Osteoblast (primary cell): ENCODE measurements at regions not wholly inside any gene's neighbourhood (a gene's known extent, or its start where the extent isn't known, plus 50 kb on each side); places are given as distances from the start of the nearest gene placed in this dataset.

ENCODE experiments used
- DNase-seq: peaks from one replicate; pipeline ENCODE4 v3.0.0; 2011; ENCODE audit warnings: low spot score, mixed read lengths; ENCODE audit not compliant: insufficient read length; ENCODE audit errors: missing footprints
- H2AFZ ChIP-seq: 2 replicates; pipeline ENCODE4 v1.6.0; 2011; ENCODE audit warnings: mild to moderate bottlenecking, low read length
- H3K27ac ChIP-seq: 2 replicates; pipeline ENCODE4 v1.5.1; 2011; ENCODE audit warnings: mild to moderate bottlenecking, low read depth, low read length, moderate library complexity
- H3K27me3 ChIP-seq: 2 replicates; pipeline ENCODE4 v1.6.0; 2012; ENCODE audit warnings: mild to moderate bottlenecking, control low read depth, inconsistent platforms, low read length, moderate library complexity; ENCODE audit not compliant: insufficient read depth
- H3K36me3 ChIP-seq: 2 replicates; pipeline ENCODE4 v1.5.1; 2011; ENCODE audit warnings: mild to moderate bottlenecking, low read length, control low read depth, moderate library complexity; ENCODE audit not compliant: insufficient read depth
- H3K4me1 ChIP-seq: 2 replicates; pipeline ENCODE4 v1.5.1; 2011; ENCODE audit warnings: mild to moderate bottlenecking, low read length, control low read depth, moderate library complexity; ENCODE audit not compliant: insufficient read depth
- H3K4me2 ChIP-seq: 2 replicates; pipeline ENCODE4 v1.6.0; 2011; ENCODE audit warnings: mild to moderate bottlenecking, low read length; ENCODE audit not compliant: insufficient read depth
- H3K4me3 ChIP-seq: fragments of 200-600 bp; sonication (generic); 3 replicates; pipeline ENCODE4 v1.5.1; 2012; ENCODE audit warnings: mild to moderate bottlenecking, low read length, inconsistent platforms; ENCODE audit not compliant: insufficient read depth
- H3K79me2 ChIP-seq: 2 replicates; pipeline ENCODE4 v1.6.0; 2012; ENCODE audit warnings: mild to moderate bottlenecking, low read length, control low read depth, inconsistent platforms; ENCODE audit not compliant: insufficient read depth
- H3K9me3 ChIP-seq: 2 replicates; pipeline ENCODE4 v1.5.1; 2011; ENCODE audit warnings: low read depth, low read length, control low read depth
- H4K20me1 ChIP-seq: 2 replicates; pipeline ENCODE4 v1.6.0; 2012; ENCODE audit warnings: mild to moderate bottlenecking, low read length, control low read depth; ENCODE audit not compliant: insufficient read depth
- TF ChIP-seq, protein P1 (sequence below): IDR thresholded peaks from 2 replicates; pipeline ENCODE4 v1.5.1; 2011; ENCODE audit warnings: mild to moderate bottlenecking, low read depth, low read length, moderate library complexity; ENCODE audit errors: extremely low read depth

DNA sequence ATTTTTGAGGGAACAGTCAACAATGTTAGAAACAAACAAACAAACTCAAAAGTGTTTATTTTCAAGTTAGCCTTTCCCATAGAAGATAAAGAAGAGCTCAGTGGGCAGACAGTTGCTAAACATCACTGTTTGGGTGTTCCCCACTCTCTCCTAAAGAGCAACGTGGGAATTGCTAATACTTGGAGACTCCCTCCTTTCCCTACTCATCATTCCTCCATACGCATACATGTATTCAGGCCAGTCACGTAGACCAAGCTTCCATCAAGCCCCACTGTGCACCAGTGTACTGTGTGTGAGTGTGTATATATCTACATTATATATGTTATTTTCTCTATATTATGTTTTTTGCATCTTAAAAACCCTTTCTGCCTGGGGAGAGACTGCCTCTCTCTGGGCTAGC lies 115.0 kb upstream of the EGFLAM start:
- no peak overlapping the region for H3K27ac ChIP-seq

DNA sequence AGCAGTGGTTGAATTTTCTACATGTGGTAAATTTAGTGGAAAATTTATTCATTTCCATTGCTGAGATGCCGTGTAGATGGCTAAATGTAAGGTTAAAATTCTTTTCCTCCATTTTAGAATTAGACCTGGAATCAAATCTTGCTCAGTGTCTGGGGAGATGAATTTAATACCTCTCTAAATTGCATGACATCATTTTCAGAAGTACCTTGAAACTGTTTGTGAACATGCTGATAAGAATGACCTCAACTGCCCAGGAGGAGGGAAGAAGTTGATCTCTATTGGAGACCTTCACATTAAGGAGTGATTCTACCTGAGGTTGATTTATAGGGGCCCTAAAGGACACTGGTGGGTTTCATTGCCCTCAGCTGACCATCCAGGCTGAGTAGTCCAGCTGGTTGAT lies 116.7 kb upstream of the EGFLAM start:
- Histone ChIP-seq H3K4me2 (no peak overlapping the region), H3K36me3 (no peaks in the 10 kb centered on the region), H3K9me3 (no peaks in the 10 kb centered on the region), H2AFZ (no peak overlapping the region), H3K79me2 (no peaks in the 10 kb centered on the region), H3K4me3 (no peak overlapping the region), H3K4me1 (no peaks in the 10 kb centered on the region), H3K27me3 (peaks cover 17% of the 10 kb centered on the region), H3K27ac (no peak overlapping the region), H4K20me1 (no peaks in the 10 kb centered on the region)
- TF ChIP-seq, protein P1, sequence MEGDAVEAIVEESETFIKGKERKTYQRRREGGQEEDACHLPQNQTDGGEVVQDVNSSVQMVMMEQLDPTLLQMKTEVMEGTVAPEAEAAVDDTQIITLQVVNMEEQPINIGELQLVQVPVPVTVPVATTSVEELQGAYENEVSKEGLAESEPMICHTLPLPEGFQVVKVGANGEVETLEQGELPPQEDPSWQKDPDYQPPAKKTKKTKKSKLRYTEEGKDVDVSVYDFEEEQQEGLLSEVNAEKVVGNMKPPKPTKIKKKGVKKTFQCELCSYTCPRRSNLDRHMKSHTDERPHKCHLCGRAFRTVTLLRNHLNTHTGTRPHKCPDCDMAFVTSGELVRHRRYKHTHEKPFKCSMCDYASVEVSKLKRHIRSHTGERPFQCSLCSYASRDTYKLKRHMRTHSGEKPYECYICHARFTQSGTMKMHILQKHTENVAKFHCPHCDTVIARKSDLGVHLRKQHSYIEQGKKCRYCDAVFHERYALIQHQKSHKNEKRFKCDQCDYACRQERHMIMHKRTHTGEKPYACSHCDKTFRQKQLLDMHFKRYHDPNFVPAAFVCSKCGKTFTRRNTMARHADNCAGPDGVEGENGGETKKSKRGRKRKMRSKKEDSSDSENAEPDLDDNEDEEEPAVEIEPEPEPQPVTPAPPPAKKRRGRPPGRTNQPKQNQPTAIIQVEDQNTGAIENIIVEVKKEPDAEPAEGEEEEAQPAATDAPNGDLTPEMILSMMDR = no peak
- DNase-seq = no peak

More for the DNA sequence above, 115.0 kb upstream of the EGFLAM start:
- Histone ChIP-seq H3K4me2 (no peak overlapping the region), H3K36me3 (no peaks in the 10 kb centered on the region), H3K27me3 (peaks cover 20% of the 10 kb centered on the region), H3K9me3 (no peaks in the 10 kb centered on the region), H3K79me2 (no peaks in the 10 kb centered on the region), H2AFZ (no peak overlapping the region), H3K4me1 (no peaks in the 10 kb centered on the region), H4K20me1 (no peaks in the 10 kb centered on the region), H3K4me3 (no peak overlapping the region)
- TF ChIP-seq, protein P1 = no peak
- DNase-seq = no peak

DNA sequence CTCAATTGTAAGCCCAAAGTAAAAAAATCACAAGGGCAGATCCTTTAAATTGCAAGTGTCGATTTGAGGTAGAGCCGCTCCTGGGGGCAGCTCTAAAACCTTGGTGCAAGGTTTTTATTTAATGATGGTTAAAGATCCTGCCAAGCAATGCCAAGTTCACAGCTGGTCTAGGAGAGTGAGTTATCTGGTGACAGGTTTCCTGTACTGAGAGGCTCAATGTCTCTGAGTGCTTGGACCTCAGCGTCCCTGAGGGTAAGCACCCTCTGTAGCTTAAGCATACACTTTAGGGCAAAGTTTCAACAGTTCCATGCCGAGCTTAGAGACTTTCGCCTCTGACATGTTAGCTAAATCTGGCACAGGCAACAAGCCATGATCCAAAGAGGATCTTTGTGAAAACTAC lies 119.8 kb upstream of the EGFLAM start:
- Histone ChIP-seq H3K9me3 (no peaks in the 10 kb centered on the region), H4K20me1 (no peaks in the 10 kb centered on the region), H3K4me1 (no peaks in the 10 kb centered on the region), H3K4me2 (no peak overlapping the region), H3K27me3 (peaks cover 26% of the 10 kb centered on the region), H3K4me3 (no peak overlapping the region), H3K79me2 (no peaks in the 10 kb centered on the region), H3K27ac (no peak overlapping the region), H3K36me3 (no peaks in the 10 kb centered on the region), H2AFZ (no peak overlapping the region)
- TF ChIP-seq, protein P1 = no peak
- no peak for DNase-seq

DNA sequence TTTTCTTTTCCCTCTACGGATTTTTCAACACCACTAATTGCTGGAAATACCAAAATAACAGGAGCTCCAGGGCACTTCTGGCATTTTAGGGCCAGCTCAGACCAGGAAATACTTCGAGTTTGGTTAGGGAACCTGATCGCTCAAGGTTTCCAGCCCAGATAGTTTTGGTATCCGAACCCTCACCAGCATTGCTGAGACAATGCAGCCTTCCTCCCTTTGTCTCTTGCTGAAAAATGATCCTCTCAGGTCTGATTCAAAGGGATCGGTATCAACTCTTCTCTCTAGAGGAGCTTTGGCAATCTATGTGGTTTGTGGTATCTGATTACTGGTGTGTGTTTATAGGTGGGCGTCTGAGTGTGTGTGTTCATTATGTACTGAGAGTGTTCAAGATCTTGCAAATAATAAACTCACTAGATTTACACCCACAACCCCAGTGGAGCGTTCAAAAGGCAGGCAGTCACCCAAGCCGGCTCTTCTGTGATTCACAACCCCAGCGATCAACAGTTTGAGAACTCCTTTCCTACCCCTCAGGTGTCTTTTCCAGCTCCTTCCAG lies 122.8 kb upstream of the EGFLAM start:
- Histone ChIP-seq H3K4me2 (no peak overlapping the region), H3K9me3 (no peaks in the 10 kb centered on the region), H3K4me1 (no peaks in the 10 kb centered on the region), H3K27me3 (peaks cover 25% of the 10 kb centered on the region), H2AFZ (no peak overlapping the region), H3K27ac (no peak overlapping the region), H3K4me3 (no peak overlapping the region), H4K20me1 (no peaks in the 10 kb centered on the region), H3K36me3 (no peaks in the 10 kb centered on the region), H3K79me2 (no peaks in the 10 kb centered on the region)
- DNase-seq = no peak
- TF ChIP-seq, protein P1 = no peak
